Mesothelial cell of epicardium (in vitro differentiated cells): ENCODE measurements at regions not wholly inside any gene's neighbourhood (a gene's known extent, or its start where the extent isn't known, plus 50 kb on each side); places are given as distances from the start of the nearest gene placed in this dataset.

Experiments
- DNase-seq, 2 experiments: peaks; one replicate each; pipeline ENCODE4 v3.0.0; 2021; ENCODE audit warnings: low spot score in 2 of 2; ENCODE audit not compliant: unreplicated experiment in 2 of 2
- H3K27ac Mint-ChIP-seq: 2 replicates; pipeline ENCODE4 v1.8.0; 2021; ENCODE audit warnings: mixed read lengths
- H3K27me3 Mint-ChIP-seq: 2 replicates; pipeline ENCODE4 v1.8.0; 2021; ENCODE audit warnings: low read depth, mixed read lengths
- H3K36me3 Mint-ChIP-seq: 2 replicates; pipeline ENCODE4 v1.8.0; 2021; ENCODE audit warnings: mixed read lengths
- H3K4me1 Mint-ChIP-seq: 2 replicates; pipeline ENCODE4 v1.8.0; 2021; ENCODE audit warnings: mixed read lengths
- H3K4me3 Mint-ChIP-seq: 2 replicates; pipeline ENCODE4 v1.8.0; 2021; ENCODE audit warnings: mild to moderate bottlenecking, moderate library complexity, mixed read lengths
- H3K9me3 Mint-ChIP-seq: 2 replicates; pipeline ENCODE4 v1.8.0; 2021; ENCODE audit warnings: mixed read lengths
- CTCF ChIP-seq: fragments of 200-600 bp; sonication (generic); IDR thresholded peaks from one replicate; pipeline ENCODE4 v1.5.0; 2021; ENCODE audit warnings: antibody characterized with exemption; ENCODE audit not compliant: unreplicated experiment

- no peak for TF ChIP-seq CTCF
- Mint-ChIP-seq H3K9me3 (peaks cover 10% of the 10 kb centered on the region), H3K4me1 (peaks cover 4% of the 10 kb centered on the region), H3K27me3 (no peaks in the 10 kb centered on the region), H3K36me3 (no peaks in the 10 kb centered on the region), H3K4me3 (no peak overlapping the region), H3K27ac (no peak overlapping the region)
- DNase-seq = no peak
These were observed 1662.9 kb downstream of the SUCLG1 start for GRCh38 chr2:82796132-82796531.

- DNase-seq = no peak
- Mint-ChIP-seq H3K27ac (no peak overlapping the region), H3K4me1 (peaks cover 4% of the 10 kb centered on the region), H3K36me3 (no peaks in the 10 kb centered on the region), H3K4me3 (no peak overlapping the region), H3K27me3 (no peaks in the 10 kb centered on the region), H3K9me3 (peaks cover 6% of the 10 kb centered on the region)
- TF ChIP-seq CTCF = no peak
These were observed 1663.6 kb downstream of the SUCLG1 start for GRCh38 chr2:82795446-82795845.

GRCh38 chr2:82793711-82794435 is 1665.2 kb downstream of the SUCLG1 start:
- no peak overlapping the region for H3K27ac Mint-ChIP-seq
- peaks cover 2% of the 10 kb centered on the region for H3K9me3 Mint-ChIP-seq
- H3K27me3 Mint-ChIP-seq = no peaks in the 10 kb centered on the region
- TF ChIP-seq CTCF = no peak
- H3K4me1 Mint-ChIP-seq = peaks cover 4% of the 10 kb centered on the region
- H3K36me3 Mint-ChIP-seq = no peaks in the 10 kb centered on the region
- no peak for DNase-seq
- no peak overlapping the region for H3K4me3 Mint-ChIP-seq

- no peak overlapping the region for H3K27ac Mint-ChIP-seq
- no peaks in the 10 kb centered on the region for H3K27me3 Mint-ChIP-seq
- no peak for DNase-seq
- H3K4me3 Mint-ChIP-seq = no peak overlapping the region
- TF ChIP-seq CTCF = no peak
- H3K9me3 Mint-ChIP-seq = no peaks in the 10 kb centered on the region
- peaks cover 4% of the 10 kb centered on the region for H3K4me1 Mint-ChIP-seq
- no peaks in the 10 kb centered on the region for H3K36me3 Mint-ChIP-seq
These were observed 1666.8 kb downstream of the SUCLG1 start for GRCh38 chr2:82792316-82792715.

GRCh38 chr2:82790206-82791021 is 1668.7 kb downstream of the SUCLG1 start:
- no peak for TF ChIP-seq CTCF
- Mint-ChIP-seq H3K27ac (no peak overlapping the region), H3K9me3 (no peaks in the 10 kb centered on the region), H3K4me3 (no peak overlapping the region), H3K4me1 (no peaks in the 10 kb centered on the region), H3K27me3 (no peaks in the 10 kb centered on the region), H3K36me3 (no peaks in the 10 kb centered on the region)
- DNase-seq = no peak
